HEK293T (cell line): ENCODE measurements at regions not wholly inside any gene's neighbourhood (a gene's known extent, or its start where the extent isn't known, plus 50 kb on each side); places are given as distances from the start of the nearest gene placed in this dataset.

Source experiments
- BHLHE40 ChIP-seq: fragments of 450-650 bp; IDR thresholded peaks from 2 replicates; pipeline ENCODE4 v1.6.1; 2016; ENCODE audit warnings: mild to moderate bottlenecking, moderate library complexity, borderline replicate concordance
- FOXA1 ChIP-seq: fragments of 450-650 bp; IDR thresholded peaks from 2 replicates; pipeline ENCODE4 v1.6.1; 2016; ENCODE audit warnings: mild to moderate bottlenecking
- FOXM1 ChIP-seq: fragments of 450-650 bp; IDR thresholded peaks from 2 replicates; pipeline ENCODE4 v1.6.1; 2017; ENCODE audit warnings: mild to moderate bottlenecking, borderline replicate concordance
- NFRKB ChIP-seq: fragments of 450-650 bp; IDR thresholded peaks from 2 replicates; pipeline ENCODE4 v1.6.1; 2016; ENCODE audit warnings: mild to moderate bottlenecking, moderate library complexity
- SP1 ChIP-seq: fragments of 450-650 bp; IDR thresholded peaks from 2 replicates; pipeline ENCODE4 v1.6.1; 2017
- SUZ12 ChIP-seq: fragments of 450-650 bp; IDR thresholded peaks from 2 replicates; pipeline ENCODE4 v1.6.1; 2016; ENCODE audit warnings: mild to moderate bottlenecking
- ZNF384 ChIP-seq: fragments of 450-650 bp; IDR thresholded peaks from 2 replicates; pipeline ENCODE4 v1.6.1; 2016

DNA sequence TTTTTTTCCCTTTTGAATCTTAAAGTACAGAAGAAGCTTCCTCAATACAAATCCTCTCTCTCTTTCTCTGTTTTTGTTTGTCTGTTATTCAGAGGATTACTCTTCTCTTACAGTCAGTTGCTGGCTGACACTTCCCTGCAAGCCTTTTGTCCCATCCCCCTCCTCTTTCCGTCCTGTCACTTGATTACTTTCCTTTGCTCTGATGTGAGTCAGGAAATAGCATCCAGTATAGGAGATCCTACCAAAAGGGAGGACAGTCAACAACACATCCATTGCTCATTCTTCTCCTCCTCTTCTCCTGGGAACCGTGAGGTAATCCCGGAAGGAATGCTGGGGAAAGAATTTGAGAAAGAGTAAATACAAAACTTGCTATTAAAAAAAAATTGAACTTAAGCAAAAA is 79.3 kb upstream of the SCN7A start:
- no peak for TF ChIP-seq FOXA1
- no peak for TF ChIP-seq FOXM1
- TF ChIP-seq NFRKB, result no peak
- no peak for TF ChIP-seq SP1
- no peak for TF ChIP-seq SUZ12
- no peak for TF ChIP-seq ZNF384
- TF ChIP-seq BHLHE40, result no peak
